Brain microvascular endothelial cell (primary cell): ENCODE measurements at regions not wholly inside any gene's neighbourhood (a gene's known extent, or its start where the extent isn't known, plus 50 kb on each side); places are given as distances from the start of the nearest gene placed in this dataset.
"Not testable (repeated sequence)": the region's sequence is repeated elsewhere in the genome, so short reads cannot be mapped to it uniquely, and the experiment has no call there.

Experiments used
- DNase-seq: peaks from one replicate; pipeline ENCODE4 v3.0.0-alpha.2; 2020
- H3K27ac ChIP-seq: fragments of 250-450 bp; sonication (Bioruptor Pico); 2 replicates; pipeline ENCODE4 v1.5.1; 2020; ENCODE audit warnings: mild to moderate bottlenecking, moderate library complexity
- H3K27me3 ChIP-seq: fragments of 250-450 bp; sonication (Bioruptor Pico); replicated peaks from 2 replicates; pipeline ENCODE4 v1.5.1; 2020; ENCODE audit warnings: mild to moderate bottlenecking
- H3K36me3 ChIP-seq: fragments of 250-450 bp; sonication (Bioruptor Pico); replicated peaks from 2 replicates; pipeline ENCODE4 v1.5.1; 2020; ENCODE audit warnings: mild to moderate bottlenecking
- H3K4me3 ChIP-seq: 2 replicates; pipeline ENCODE4 v1.5.1; 2011; ENCODE audit warnings: low read depth, mild to moderate bottlenecking, control low read depth, low read length, moderate library complexity
- CTCF ChIP-seq: IDR thresholded peaks from 2 replicates; pipeline ENCODE4 v1.5.1; 2011; ENCODE audit warnings: low read depth, mild to moderate bottlenecking, moderate library complexity, low read length, control low read depth, inconsistent platforms; ENCODE audit errors: missing control alignments
- in situ Hi-C: cut with HindIII; loops from 2 replicates; pipeline ENCODE4 v1.10.0; 2017; ENCODE audit warnings: low sequenced_read_pairs, low pct_ligation_motif_present

GRCh38 chr2:122341007-122341406 is 585.6 kb downstream of the TSN start:
- Histone ChIP-seq H3K4me3 (no peak overlapping the region), H3K27ac (no peak overlapping the region), H3K36me3 (no peaks in the 10 kb centered on the region), H3K27me3 (no peaks in the 10 kb centered on the region)
- in situ Hi-C loops, result no loop called here
- no peak for TF ChIP-seq CTCF
- peak; percentile 5 for DNase-seq

- H3K27me3 ChIP-seq, H3K36me3 ChIP-seq, H3K4me3 ChIP-seq, in situ Hi-C loops, H3K27ac ChIP-seq: not testable (repeated sequence)
- peak; percentile 11 for DNase-seq
Observed at GRCh38 chr2:122352151-122352550, 596.7 kb downstream of the TSN start.

GRCh38 chr2:122357998-122358397 is 602.5 kb downstream of the TSN start:
- Histone ChIP-seq H3K4me3 (no peak overlapping the region), H3K27me3 (no peaks in the 10 kb centered on the region), H3K27ac (no peak overlapping the region), H3K36me3 (no peaks in the 10 kb centered on the region)
- TF ChIP-seq CTCF, result no peak
- in situ Hi-C loops, result no loop called here
- DNase-seq, result no peak

- no peak for TF ChIP-seq CTCF
- DNase-seq, result no peak
- Histone ChIP-seq H3K27me3 (no peaks in the 10 kb centered on the region), H3K27ac (no peak overlapping the region), H3K4me3 (no peak overlapping the region), H3K36me3 (no peaks in the 10 kb centered on the region)
- in situ Hi-C loops, result no loop called here
Observed at GRCh38 chr2:122358729-122359128, 603.3 kb downstream of the TSN start.

GRCh38 chr2:122363885-122364284 is 608.4 kb downstream of the TSN start:
- Histone ChIP-seq H3K36me3 (no peaks in the 10 kb centered on the region), H3K4me3 (no peak overlapping the region), H3K27ac (no peak overlapping the region), H3K27me3 (no peaks in the 10 kb centered on the region)
- no peak for DNase-seq
- no peak for TF ChIP-seq CTCF
- in situ Hi-C loops, result no loop called here

GRCh38 chr2:122366427-122366826 is 611.0 kb downstream of the TSN start:
- Histone ChIP-seq H3K27ac (no peak overlapping the region), H3K4me3 (no peak overlapping the region), H3K27me3 (no peaks in the 10 kb centered on the region), H3K36me3 (no peaks in the 10 kb centered on the region)
- TF ChIP-seq CTCF, result no peak
- no peak for DNase-seq
- in situ Hi-C loops, result no loop called here
